AG09319 (cell line): ENCODE measurements at regions not wholly inside any gene's neighbourhood (a gene's known extent, or its start where the extent isn't known, plus 50 kb on each side); places are given as distances from the start of the nearest gene placed in this dataset.

Experiments used
- DNase-seq: peaks from one replicate; pipeline ENCODE4 v3.0.0-alpha.2; 2010; ENCODE audit warnings: low read depth; ENCODE audit errors: extremely low read depth
- TF ChIP-seq, protein P1 (sequence below): IDR thresholded peaks from 2 replicates; pipeline ENCODE4 v1.5.1; 2011; ENCODE audit warnings: low read depth, mild to moderate bottlenecking, inconsistent platforms, low read length, moderate library complexity

- TF ChIP-seq, protein P1, sequence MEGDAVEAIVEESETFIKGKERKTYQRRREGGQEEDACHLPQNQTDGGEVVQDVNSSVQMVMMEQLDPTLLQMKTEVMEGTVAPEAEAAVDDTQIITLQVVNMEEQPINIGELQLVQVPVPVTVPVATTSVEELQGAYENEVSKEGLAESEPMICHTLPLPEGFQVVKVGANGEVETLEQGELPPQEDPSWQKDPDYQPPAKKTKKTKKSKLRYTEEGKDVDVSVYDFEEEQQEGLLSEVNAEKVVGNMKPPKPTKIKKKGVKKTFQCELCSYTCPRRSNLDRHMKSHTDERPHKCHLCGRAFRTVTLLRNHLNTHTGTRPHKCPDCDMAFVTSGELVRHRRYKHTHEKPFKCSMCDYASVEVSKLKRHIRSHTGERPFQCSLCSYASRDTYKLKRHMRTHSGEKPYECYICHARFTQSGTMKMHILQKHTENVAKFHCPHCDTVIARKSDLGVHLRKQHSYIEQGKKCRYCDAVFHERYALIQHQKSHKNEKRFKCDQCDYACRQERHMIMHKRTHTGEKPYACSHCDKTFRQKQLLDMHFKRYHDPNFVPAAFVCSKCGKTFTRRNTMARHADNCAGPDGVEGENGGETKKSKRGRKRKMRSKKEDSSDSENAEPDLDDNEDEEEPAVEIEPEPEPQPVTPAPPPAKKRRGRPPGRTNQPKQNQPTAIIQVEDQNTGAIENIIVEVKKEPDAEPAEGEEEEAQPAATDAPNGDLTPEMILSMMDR: no peak
- no peak for DNase-seq
Measured at GRCh38 chr14:98249057-98249456, 1022.9 kb downstream of the BCL11B start.

- DNase-seq: no peak
- TF ChIP-seq, protein P1: no peak
Measured at GRCh38 chr14:98249476-98249875, 1022.5 kb downstream of the BCL11B start.

- TF ChIP-seq, protein P1: no peak
- DNase-seq: no peak
Measured at GRCh38 chr14:98252820-98253219, 1019.2 kb downstream of the BCL11B start.

DNA sequence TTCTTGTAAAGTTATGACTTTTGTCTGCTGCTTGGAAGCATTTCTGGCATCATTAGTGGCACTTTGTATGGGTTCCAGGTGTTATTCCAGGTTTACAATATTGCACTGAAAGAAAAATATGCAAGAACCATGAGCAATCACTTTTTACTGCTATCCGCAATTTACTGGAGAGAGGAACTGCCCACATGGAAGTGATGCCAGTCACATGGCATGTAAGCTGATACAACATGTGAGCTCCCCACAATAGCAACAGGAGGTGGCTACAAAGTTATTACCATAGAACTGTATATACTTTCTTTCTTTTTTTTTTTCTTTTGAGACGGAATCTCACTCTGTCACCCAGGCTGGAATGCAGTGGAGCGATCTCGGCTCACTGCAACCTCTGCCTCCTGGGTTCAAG is 1012.1 kb downstream of the BCL11B start:
- TF ChIP-seq, protein P1: no peak
- no peak for DNase-seq

DNA sequence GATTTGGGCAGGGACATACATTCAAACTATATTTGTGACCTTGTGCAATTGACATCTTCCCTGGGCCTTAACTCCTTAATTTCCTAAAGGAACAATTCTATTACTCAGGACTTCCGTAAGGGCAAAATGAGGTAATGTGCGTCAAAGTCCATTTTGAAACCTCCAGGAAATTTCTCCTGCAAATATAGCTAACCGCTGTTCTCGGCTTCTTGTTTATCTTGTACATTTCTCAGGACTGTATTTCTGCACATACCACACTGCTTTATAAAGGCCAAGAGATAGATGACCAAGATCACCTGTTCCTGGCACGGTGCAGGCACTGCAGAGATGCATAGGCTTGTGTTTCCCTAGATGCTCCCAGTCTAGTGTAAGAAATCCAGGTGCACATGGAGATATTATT is 1009.4 kb downstream of the BCL11B start:
- TF ChIP-seq, protein P1: no peak
- DNase-seq: no peak

DNA sequence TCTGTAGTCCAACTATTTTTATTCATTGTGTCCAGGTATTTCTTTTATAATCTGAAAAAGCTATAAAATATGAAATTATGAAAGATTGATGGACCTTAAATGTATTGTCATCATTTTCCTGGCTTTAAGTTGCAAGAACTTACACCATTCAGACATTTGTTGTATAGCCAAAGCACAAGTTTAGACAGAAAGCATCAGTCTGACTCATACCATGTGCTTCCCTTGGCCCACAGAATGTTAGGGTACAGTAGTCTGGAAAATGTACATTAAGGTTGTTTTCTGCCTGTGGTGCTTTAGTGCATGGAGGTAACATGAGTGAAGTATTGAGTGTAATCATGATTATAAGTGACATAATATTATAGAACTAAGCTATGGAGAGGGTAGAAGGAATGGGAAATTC is 1002.5 kb downstream of the BCL11B start:
- DNase-seq: no peak
- TF ChIP-seq, protein P1: no peak

- TF ChIP-seq, protein P1: no peak
- no peak for DNase-seq
Measured at GRCh38 chr14:98270201-98270600, 1001.8 kb downstream of the BCL11B start.

DNA sequence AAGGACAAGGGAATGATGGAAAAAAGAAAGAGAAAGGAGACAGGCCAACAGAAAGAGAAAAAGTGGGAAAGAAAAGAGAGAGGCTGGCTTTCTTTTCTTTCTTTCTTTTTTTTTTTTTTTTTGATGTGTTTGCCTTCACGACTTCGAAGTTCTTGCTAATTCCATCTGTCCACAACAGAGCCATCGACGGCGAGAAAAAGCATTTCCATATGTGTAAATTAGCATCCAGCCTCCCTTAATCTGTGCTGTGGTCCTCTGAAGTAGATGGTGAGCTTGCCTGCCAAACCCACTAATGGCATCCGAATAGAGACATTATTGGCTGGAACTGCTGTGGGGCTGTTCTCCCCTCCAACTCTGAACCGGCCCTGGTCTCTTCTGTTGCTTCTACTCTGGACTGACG is 997.4 kb downstream of the BCL11B start:
- no peak for DNase-seq
- TF ChIP-seq, protein P1: no peak
